Right lobe of liver (tissue), 6 donors: ENCODE measurements at regions not wholly inside any gene's neighbourhood (a gene's known extent, or its start where the extent isn't known, plus 50 kb on each side); places are given as distances from the start of the nearest gene placed in this dataset.

Experiments
- ATAC-seq, 4 donors: fragments of 200-7000 bp; cut with Tn5 transposase; one replicate each; pipeline ENCODE4 v1.9.1; 2020; ENCODE audit warnings: mild to moderate bottlenecking in 4 of 4, moderate library complexity in 4 of 4
- DNase-seq, 3 donors: peaks; one replicate each; pipeline ENCODE4 v3.0.0-alpha.2; 2020
- H3K27ac ChIP-seq, 3 donors: fragments of 200-600 bp; one replicate each; pipeline ENCODE4 v1.8.0; 2022
- H3K27me3 ChIP-seq, 2 donors: fragments of 200-600 bp; one replicate each; pipeline ENCODE4 v1.8.0; 2022
- H3K36me3 ChIP-seq, 4 donors: fragments of 200-600 bp; sonication (generic) in 1 of 4; one replicate each; pipeline versions ENCODE4 v1.5.1 to v1.8.0; 2017 to 2022; ENCODE audit warnings: control low read depth in 1 of 4
- H3K4me1 ChIP-seq, 4 donors: fragments of 200-600 bp; sonication (generic) in 1 of 4; one replicate each; pipeline versions ENCODE4 v1.5.1 to v1.8.0; 2017 to 2022; ENCODE audit warnings: control low read depth in 1 of 4
- H3K4me3 ChIP-seq, 3 donors: fragments of 200-600 bp; one replicate each; pipeline ENCODE4 v1.8.0; 2022
- H3K9me3 ChIP-seq, 4 donors: fragments of 200-600 bp; sonication (generic) in 1 of 4; one replicate each; pipeline versions ENCODE4 v1.5.1 to v1.8.0; 2017 to 2022; ENCODE audit warnings: control low read depth in 1 of 4
- CTCF ChIP-seq, 4 donors: fragments of 200-600 bp in 3 of 4; fragments of 450-650 bp in 1 of 4; IDR thresholded peaks; one replicate each; pipeline versions ENCODE4 v1.5.1 to v1.8.0; 2016 to 2022; ENCODE audit warnings: antibody characterized with exemption in 4 of 4, mild to moderate bottlenecking in 2 of 4
- POLR2A ChIP-seq: fragments of 450-650 bp; IDR thresholded peaks from one replicate; pipeline ENCODE4 v1.6.1; 2017; ENCODE audit warnings: antibody characterized with exemption, mild to moderate bottlenecking
- WGBS: methylation state at CpG from one replicate; pipeline ENCODE4 v1.1.6; 2018; ENCODE audit warnings: low coverage, low lambda C conversion rate; ENCODE audit not compliant: insufficient coverage; ENCODE audit errors: missing lambda C conversion rate; 5-methylcytosine and 5-hydroxymethylcytosine counted together
- intact Hi-C, 2 donors: fragments of 100-400 bp; cut with DNase I; formaldehyde crosslinking; loops; one replicate each; pipeline versions ENCODE4 v1.11.2 to v1.14.1; 2022
- donor health status: DM: no; HTN: yes; CAD: no.
- donor health status: DM: no; HTN: no; CAD: no.
- donor health status: DM: no; HTN: no; CAD: no.
- donor health status: DM: no; HTN: yes; CAD: no.
- donor health status: DM: no; HTN: yes; CAD: no.

- ATAC-seq (no peak), DNase-seq (no peak)
- Histone ChIP-seq H3K27ac (no peak overlapping the region), H3K27me3 (no peaks in the 10 kb centered on the region), H3K9me3 (no peaks in the 10 kb centered on the region), H3K4me1 (no peaks in the 10 kb centered on the region), H3K4me3 (no peak overlapping the region), H3K36me3 (no peaks in the 10 kb centered on the region)
- TF ChIP-seq POLR2A: no peak
- WGBS: 67% methylated on average over 4 of the region's 4 CpGs
- intact Hi-C loops: no loop called here
Observed at GRCh38 chr5:82822634-82822927, 254.6 kb downstream of the TMEM167A start.

DNA sequence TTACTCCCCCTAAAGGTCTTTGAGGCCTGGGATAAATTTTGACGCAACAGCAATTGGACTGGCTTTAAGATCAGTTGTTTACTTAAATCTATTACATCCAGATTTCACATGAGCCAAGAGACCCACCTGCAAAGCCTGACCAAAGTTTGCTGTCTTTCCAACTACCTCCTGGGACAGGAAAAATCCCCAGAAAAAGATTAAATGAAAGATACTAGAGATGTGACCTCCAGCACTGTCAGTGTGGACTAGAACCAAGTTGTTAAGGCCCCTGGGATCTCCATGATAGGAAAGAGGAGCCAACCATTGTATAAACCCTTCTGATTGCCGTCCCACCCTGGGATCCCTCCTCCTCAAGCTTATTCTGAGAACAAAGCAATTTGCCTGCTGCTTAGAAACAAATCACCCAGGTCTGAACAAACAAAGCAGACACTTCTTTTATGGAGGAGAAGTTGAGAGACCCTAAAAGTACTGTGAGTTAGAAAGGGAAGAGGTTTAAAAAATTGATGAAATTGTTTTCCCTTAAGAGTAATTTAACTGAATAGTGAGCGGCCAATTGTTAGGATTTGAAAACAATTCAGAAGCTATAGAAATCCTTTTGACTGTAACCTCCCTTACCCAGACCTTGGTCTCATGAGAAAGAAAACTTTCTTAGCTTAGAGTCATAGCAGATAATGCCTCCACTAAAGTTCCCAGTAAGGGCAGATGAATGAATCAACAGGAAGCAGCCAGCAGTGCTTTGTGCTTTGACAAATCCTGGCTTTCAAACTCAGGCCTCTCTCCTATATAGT lies 255.2 kb downstream of the TMEM167A start:
- DNase-seq (no peak), ATAC-seq (no peak)
- Histone ChIP-seq H3K4me1 (no peaks in the 10 kb centered on the region), H3K36me3 (no peaks in the 10 kb centered on the region), H3K9me3 (no peaks in the 10 kb centered on the region), H3K27ac (no peak overlapping the region), H3K27me3 (no peaks in the 10 kb centered on the region), H3K4me3 (no peak overlapping the region)
- WGBS: 84% methylated on average over 3 of the region's 3 CpGs
- no peak for TF ChIP-seq POLR2A
- no peak for TF ChIP-seq CTCF (IDR thresholded peaks at IDR 0.05)
- intact Hi-C loops: no loop called here

GRCh38 chr5:82820961-82821845 lies 256.0 kb downstream of the TMEM167A start:
- Histone ChIP-seq H3K4me1 (no peaks in the 10 kb centered on the region), H3K27ac (no peak overlapping the region), H3K4me3 (no peak overlapping the region), H3K36me3 (no peaks in the 10 kb centered on the region), H3K9me3 (no peaks in the 10 kb centered on the region), H3K27me3 (no peaks in the 10 kb centered on the region)
- ATAC-seq (no peak), DNase-seq (no peak)
- TF ChIP-seq CTCF (IDR thresholded peaks at IDR 0.05): no peak
- no peak for TF ChIP-seq POLR2A
- WGBS: 65% methylated on average over 10 of the region's 10 CpGs
- intact Hi-C loops: no loop called here

DNA sequence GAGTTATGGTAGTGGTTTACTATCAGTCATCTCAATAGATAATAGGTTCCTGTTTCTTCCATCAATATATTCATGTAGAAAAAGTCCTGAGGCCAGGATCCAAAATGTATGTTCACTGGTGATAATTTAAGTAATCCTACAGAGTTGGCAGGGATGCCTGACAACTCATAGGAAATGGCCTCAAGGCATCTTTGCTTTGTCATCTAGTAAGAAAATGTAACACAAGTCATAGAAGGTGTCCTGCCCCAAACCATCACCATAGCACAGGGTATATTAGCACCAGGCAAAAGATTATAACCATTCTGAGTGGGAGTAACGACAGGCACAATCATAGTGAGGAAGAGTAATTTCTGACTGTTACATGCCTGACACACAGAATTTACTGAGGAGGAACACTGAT lies 257.0 kb downstream of the TMEM167A start:
- TF ChIP-seq POLR2A: no peak
- no peak for TF ChIP-seq CTCF (IDR thresholded peaks at IDR 0.05)
- no peaks in the 10 kb centered on the region for H3K27me3 ChIP-seq
- no peak overlapping the region for H3K4me3 ChIP-seq
- intact Hi-C loops: no loop called here
- no peaks in the 10 kb centered on the region for H3K4me1 ChIP-seq
- WGBS: 80% methylated on average over 1 of the region's 1 CpG
- no peak for ATAC-seq
- H3K9me3 ChIP-seq: no peaks in the 10 kb centered on the region
- DNase-seq: no peak
- no peak overlapping the region for H3K27ac ChIP-seq
- H3K36me3 ChIP-seq: no peaks in the 10 kb centered on the region
